ENCODE measurements at regions not wholly inside any gene's neighbourhood (a gene's known extent, or its start where the extent isn't known, plus 50 kb on each side); places are given as distances from the start of the nearest gene placed in this dataset.

- Histone ChIP-seq H3K36me3 (no peaks in the 10 kb centered on the region), H3K4me3 (no peak overlapping the region), H3K27ac (no peak overlapping the region), H3K27me3 (no peaks in the 10 kb centered on the region), H3K9me3 (no peaks in the 10 kb centered on the region), H3K4me1 (no peaks in the 10 kb centered on the region)
- WGBS (ENCODE audit: insufficient coverage, low coverage, low lambda C conversion rate, missing lambda C conversion rate): 39% methylated on average over 6 of the region's 6 CpGs
- TF ChIP-seq CTCF (IDR thresholded peaks at IDR 0.05) (no peak), POLR2A (IDR thresholded peaks at IDR 0.05) (no peak)
- ATAC-seq: no peak
- no peak for DNase-seq
- intact Hi-C loops (cut with DNase I): no loop called here
Measured at GRCh38 chr20:48308882-48309281, 518.9 kb downstream of the PREX1 start.

GRCh38 chr20:48308232-48308781, 519.5 kb downstream of the PREX1 start:
- ATAC-seq (no peak), DNase-seq (no peak)
- Histone ChIP-seq H3K4me3 (no peak overlapping the region), H3K27ac (no peak overlapping the region), H3K27me3 (no peaks in the 10 kb centered on the region), H3K36me3 (no peaks in the 10 kb centered on the region), H3K9me3 (no peaks in the 10 kb centered on the region), H3K4me1 (no peaks in the 10 kb centered on the region)
- TF ChIP-seq CTCF (IDR thresholded peaks at IDR 0.05) (no peak), POLR2A (IDR thresholded peaks at IDR 0.05) (no peak)
- intact Hi-C loops (cut with DNase I): no loop called here
- 61% methylated on average over 3 of the region's 4 CpGs for WGBS (ENCODE audit: insufficient coverage, low coverage, low lambda C conversion rate, missing lambda C conversion rate)

- H3K9me3 ChIP-seq: no peaks in the 10 kb centered on the region
- H3K27me3 ChIP-seq: no peaks in the 10 kb centered on the region
- intact Hi-C loops (cut with DNase I): no loop called here
- no peak for DNase-seq
- WGBS (ENCODE audit: insufficient coverage, low coverage, low lambda C conversion rate, missing lambda C conversion rate): 72% methylated on average over 8 of the region's 10 CpGs
- TF ChIP-seq CTCF (IDR thresholded peaks at IDR 0.05) (no peak), POLR2A (IDR thresholded peaks at IDR 0.05) (no peak)
- no peak for ATAC-seq
- H3K27ac ChIP-seq: no peak overlapping the region
- no peaks in the 10 kb centered on the region for H3K4me1 ChIP-seq
- H3K36me3 ChIP-seq: no peaks in the 10 kb centered on the region
- no peak overlapping the region for H3K4me3 ChIP-seq
Measured at GRCh38 chr20:48307277-48307676, 520.5 kb downstream of the PREX1 start.

- intact Hi-C loops (cut with DNase I): no loop called here
- no peaks in the 10 kb centered on the region for H3K27me3 ChIP-seq
- no peak for ATAC-seq
Measured at GRCh38 chr20:48302844-48303542, 517.7 kb upstream of the SULF2 start.

More at GRCh38 chr20:48302844-48303542, 517.7 kb upstream of the SULF2 start:
- Histone ChIP-seq H3K9me3 (no peaks in the 10 kb centered on the region), H3K4me3 (no peak overlapping the region), H3K36me3 (no peaks in the 10 kb centered on the region), H3K4me1 (no peaks in the 10 kb centered on the region), H3K27ac (no peak overlapping the region)
- DNase-seq: no peak
- TF ChIP-seq CTCF (IDR thresholded peaks at IDR 0.05): no peak
- 69% methylated on average over 3 of the region's 4 CpGs for WGBS (ENCODE audit: insufficient coverage, low coverage, low lambda C conversion rate, missing lambda C conversion rate)

All from right lobe of liver (tissue), 6 donors.